HG02884 (cell line): ENCODE measurements at regions not wholly inside any gene's neighbourhood (a gene's known extent, or its start where the extent isn't known, plus 50 kb on each side); places are given as distances from the start of the nearest gene placed in this dataset.

Experiments used
- ATAC-seq: cut with Tn5 transposase; IDR thresholded peaks from one replicate; pipeline ENCODE4 v1.9.1; 2021; ENCODE audit warnings: mild to moderate bottlenecking, moderate library complexity; ENCODE audit not compliant: unreplicated experiment

GRCh38 chr14:54306806-54307205 lies 90.0 kb upstream of the CDKN3 start:
- no peak for ATAC-seq

- ATAC-seq = no peak
Measured at GRCh38 chr14:54309615-54310014, 87.2 kb upstream of the CDKN3 start.

- no peak for ATAC-seq
Measured at GRCh38 chr14:54310151-54310850, 86.5 kb upstream of the CDKN3 start.

- ATAC-seq = no peak
Measured at GRCh38 chr14:54310851-54311228, 86.0 kb upstream of the CDKN3 start.

- ATAC-seq = no peak
Measured at GRCh38 chr14:54312166-54312801, 84.5 kb upstream of the CDKN3 start.

GRCh38 chr14:54314365-54315104 lies 82.3 kb upstream of the CDKN3 start:
- no peak for ATAC-seq

GRCh38 chr14:54316652-54317051 lies 80.2 kb upstream of the CDKN3 start:
- ATAC-seq = no peak

- ATAC-seq = no peak
Measured at GRCh38 chr14:54317391-54317790, 79.4 kb upstream of the CDKN3 start.

- ATAC-seq = no peak
Measured at GRCh38 chr14:54322246-54322645, 74.6 kb upstream of the CDKN3 start.

- no peak for ATAC-seq
Measured at GRCh38 chr14:54322701-54323337, 74.0 kb upstream of the CDKN3 start.

GRCh38 chr14:54325766-54326165 lies 71.0 kb upstream of the CDKN3 start:
- no peak for ATAC-seq

- no peak for ATAC-seq
Measured at GRCh38 chr14:54329082-54329695, 67.6 kb upstream of the CDKN3 start.

- no peak for ATAC-seq
Measured at GRCh38 chr14:54330876-54331275, 65.9 kb upstream of the CDKN3 start.

GRCh38 chr14:54331516-54331915 lies 65.3 kb upstream of the CDKN3 start:
- no peak for ATAC-seq

- ATAC-seq = no peak
Measured at GRCh38 chr14:54332490-54332889, 64.3 kb upstream of the CDKN3 start.

- ATAC-seq = no peak
Measured at GRCh38 chr14:54333511-54333910, 63.3 kb upstream of the CDKN3 start.

GRCh38 chr14:54335569-54336155 lies 61.1 kb upstream of the CDKN3 start:
- ATAC-seq = no peak

- no peak for ATAC-seq
Measured at GRCh38 chr14:54337314-54337713, 59.5 kb upstream of the CDKN3 start.

- no peak for ATAC-seq
Measured at GRCh38 chr14:54338696-54339317, 58.0 kb upstream of the CDKN3 start.

- ATAC-seq = no peak
Measured at GRCh38 chr14:54339771-54340170, 57.0 kb upstream of the CDKN3 start.
